Skin epidermis (tissue), 12 donors: ENCODE measurements at regions not wholly inside any gene's neighbourhood (a gene's known extent, or its start where the extent isn't known, plus 50 kb on each side); places are given as distances from the start of the nearest gene placed in this dataset.
"Not testable (repeated sequence)": the region's sequence is repeated elsewhere in the genome, so short reads cannot be mapped to it uniquely, and the experiment has no call there.

Source experiments
- H3K27ac ChIP-seq, 21 experiments: fragments of 200-600 bp; sonication (generic) in 11 of 21; one replicate each; pipeline ENCODE4 v1.5.0; 2020; ENCODE audit warnings: mild to moderate bottlenecking in 3 of 21, inconsistent platforms in 2 of 21, moderate library complexity in 2 of 21
- H3K4me3 ChIP-seq, 7 experiments: fragments of 200-600 bp; sonication (generic) in 2 of 7; one replicate each; pipeline ENCODE4 v1.5.0; 2020; ENCODE audit warnings: inconsistent platforms in 2 of 7, mild to moderate bottlenecking in 2 of 7, moderate library complexity in 1 of 7

DNA sequence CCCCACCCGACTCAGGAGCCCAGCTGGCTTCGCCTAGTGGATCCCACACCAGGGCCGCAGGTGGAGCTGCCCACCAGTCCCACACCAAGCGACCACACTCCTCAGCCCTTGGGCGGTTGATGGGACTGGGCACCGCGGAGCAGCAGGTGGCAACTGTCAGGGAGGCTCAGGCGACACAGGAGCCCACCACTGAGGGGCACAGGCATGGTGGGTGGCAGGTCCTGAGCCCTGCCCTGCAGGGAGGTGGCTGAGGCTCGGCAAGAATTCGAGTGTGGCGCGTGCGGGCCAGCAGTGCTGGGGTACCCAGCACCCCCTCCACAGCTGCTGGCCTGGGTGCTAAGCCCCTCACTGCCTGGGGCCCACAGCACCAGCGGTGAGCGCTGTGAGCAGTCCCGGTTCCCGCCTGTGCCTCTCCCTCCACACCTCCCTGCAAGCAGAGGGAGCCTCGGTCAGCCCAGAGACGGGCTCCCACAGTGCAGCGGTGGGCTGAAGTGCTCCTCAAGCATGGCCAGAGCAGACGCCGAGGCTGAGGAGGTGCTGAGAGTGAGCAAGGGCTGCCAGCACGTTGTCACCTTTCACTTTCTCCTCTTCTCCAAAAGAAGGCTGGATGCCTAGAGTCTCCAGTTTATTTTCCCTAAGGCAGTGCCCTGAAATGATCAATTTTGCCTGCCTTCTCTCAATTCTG lies 1440.7 kb upstream of the ZEB2 start:
- Histone ChIP-seq H3K4me3 (no peak overlapping the region), H3K27ac (no peak overlapping the region)

DNA sequence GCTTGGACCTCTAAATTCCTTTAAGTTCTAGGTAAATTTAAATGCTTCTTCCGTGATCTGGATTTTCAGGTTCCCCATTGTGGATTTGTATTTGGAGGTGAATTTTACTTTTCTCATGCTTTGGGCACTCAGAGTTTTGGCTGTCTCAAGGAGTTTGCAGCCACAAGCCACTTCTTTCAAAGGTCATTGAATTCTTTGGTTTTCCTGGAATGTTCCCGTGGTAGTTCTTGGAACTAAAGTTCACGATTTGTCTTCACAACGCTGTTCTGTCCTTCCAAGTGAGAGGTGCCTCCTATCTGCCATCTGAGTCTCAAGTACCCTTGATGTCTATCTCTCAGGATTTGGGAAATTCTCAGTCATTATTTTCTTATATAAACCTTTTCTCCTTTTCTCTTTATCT lies 1438.7 kb upstream of the ZEB2 start:
- H3K4me3 ChIP-seq: no peak overlapping the region

GRCh38 chr2:145957929-145958328 lies 1438.0 kb upstream of the ZEB2 start:
- H3K4me3 ChIP-seq: no peak overlapping the region
- H3K27ac ChIP-seq: no peak overlapping the region

More for the DNA sequence above, 1438.7 kb upstream of the ZEB2 start:
- H3K27ac ChIP-seq: no peak overlapping the region

DNA sequence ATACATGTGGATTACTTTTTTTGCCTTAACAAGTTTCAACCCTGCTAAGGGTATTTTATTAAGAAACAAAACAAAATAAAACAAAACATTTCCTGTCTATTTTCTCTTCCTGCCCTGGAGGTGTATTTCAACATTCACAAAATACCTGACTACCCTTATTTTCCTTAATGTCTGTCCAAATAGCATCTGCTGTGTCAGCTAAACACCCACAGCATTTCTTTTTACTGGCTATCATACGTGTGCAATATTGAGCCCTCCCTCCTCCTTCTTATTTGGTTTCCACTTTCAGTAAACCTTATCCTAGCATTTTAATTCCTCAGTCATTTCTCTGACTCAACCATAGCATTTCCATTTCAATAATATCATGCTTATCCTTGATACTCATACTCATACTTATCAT lies 1420.0 kb upstream of the ZEB2 start:
- H3K27ac ChIP-seq: no peak overlapping the region
- no peak overlapping the region for H3K4me3 ChIP-seq

DNA sequence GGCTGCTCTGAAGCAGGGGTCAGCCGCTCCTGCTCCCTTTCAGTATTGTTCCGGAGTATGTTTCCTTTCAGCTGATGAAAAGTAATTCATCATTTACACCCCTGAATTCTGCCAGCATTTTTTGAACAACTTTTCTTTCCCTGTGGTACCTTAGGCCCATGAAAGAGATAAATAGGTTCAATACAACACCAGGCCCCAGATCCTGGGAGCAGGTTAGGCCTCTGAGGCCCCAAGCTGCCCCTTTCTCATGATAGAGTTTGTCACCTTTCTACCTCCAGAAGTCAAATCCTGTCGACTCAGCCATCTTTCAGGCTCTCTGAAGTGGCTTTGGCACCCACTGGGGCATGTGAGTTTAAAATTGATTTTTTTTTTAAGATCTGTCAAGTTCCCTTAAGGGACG lies 1415.1 kb upstream of the ZEB2 start:
- no peak overlapping the region for H3K4me3 ChIP-seq
- no peak overlapping the region for H3K27ac ChIP-seq

GRCh38 chr2:145931781-145932395 lies 1412.0 kb upstream of the ZEB2 start:
- Histone ChIP-seq H3K4me3 (no peak overlapping the region), H3K27ac (no peak overlapping the region)

- Histone ChIP-seq H3K27ac (no peak overlapping the region), H3K4me3 (no peak overlapping the region)
Observed at GRCh38 chr2:145930318-145930717, 1410.4 kb upstream of the ZEB2 start.

- no peak overlapping the region for H3K4me3 ChIP-seq
- no peak overlapping the region for H3K27ac ChIP-seq
Observed at GRCh38 chr2:145927131-145927950, 1407.4 kb upstream of the ZEB2 start.

DNA sequence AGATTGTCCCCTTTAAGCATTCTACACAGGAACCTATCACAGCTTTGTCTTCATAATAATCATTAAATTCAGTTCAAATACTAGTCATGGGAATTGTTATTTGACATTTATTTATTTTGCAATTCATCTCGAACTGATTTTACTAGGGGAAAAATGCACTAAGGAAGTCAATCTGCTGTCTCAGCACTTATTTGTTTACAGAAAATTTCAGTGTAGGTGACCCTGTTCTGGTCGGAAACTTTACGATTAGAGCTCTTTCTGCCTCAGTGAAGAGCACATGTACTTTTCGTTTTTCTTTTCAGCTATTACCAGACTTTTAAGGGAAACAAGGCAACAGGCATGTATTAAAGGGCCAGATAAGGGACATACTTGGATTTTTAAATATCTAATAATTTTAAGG lies 1405.7 kb upstream of the ZEB2 start:
- no peak overlapping the region for H3K4me3 ChIP-seq
- H3K27ac ChIP-seq: no peak overlapping the region

- Histone ChIP-seq H3K4me3 (no peak overlapping the region), H3K27ac (peak overlapping the region in 2 of 21 experiments; percentile 8 to 32)
Observed at GRCh38 chr2:145919477-145919876, 1399.6 kb upstream of the ZEB2 start.

GRCh38 chr2:145918951-145919350 lies 1399.0 kb upstream of the ZEB2 start:
- Histone ChIP-seq H3K27ac (peak overlapping the region in 2 of 21 experiments; percentile 8 to 32), H3K4me3 (no peak overlapping the region)

- no peak overlapping the region for H3K27ac ChIP-seq
- H3K4me3 ChIP-seq: no peak overlapping the region
Observed at GRCh38 chr2:145916799-145917198, 1396.9 kb upstream of the ZEB2 start.

DNA sequence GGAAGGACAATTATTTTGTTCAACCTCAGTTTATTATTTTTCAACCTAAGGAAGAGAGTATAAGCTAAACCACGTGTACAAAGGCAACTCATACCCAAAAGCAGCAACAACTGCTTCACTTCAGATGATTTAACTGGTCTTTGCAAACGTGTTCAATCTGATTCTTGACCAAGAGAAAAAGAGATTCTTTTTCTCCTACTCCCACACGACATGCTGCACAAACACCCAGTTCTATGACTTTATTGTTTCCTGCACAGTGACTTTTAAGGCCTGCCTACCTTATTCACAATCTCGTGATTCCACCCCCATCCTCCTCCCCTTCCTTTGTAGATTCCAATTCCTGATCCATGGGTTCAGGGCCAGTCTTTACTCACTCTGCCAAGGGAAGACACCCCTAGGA lies 1394.8 kb upstream of the ZEB2 start:
- H3K4me3 ChIP-seq: no peak overlapping the region

DNA sequence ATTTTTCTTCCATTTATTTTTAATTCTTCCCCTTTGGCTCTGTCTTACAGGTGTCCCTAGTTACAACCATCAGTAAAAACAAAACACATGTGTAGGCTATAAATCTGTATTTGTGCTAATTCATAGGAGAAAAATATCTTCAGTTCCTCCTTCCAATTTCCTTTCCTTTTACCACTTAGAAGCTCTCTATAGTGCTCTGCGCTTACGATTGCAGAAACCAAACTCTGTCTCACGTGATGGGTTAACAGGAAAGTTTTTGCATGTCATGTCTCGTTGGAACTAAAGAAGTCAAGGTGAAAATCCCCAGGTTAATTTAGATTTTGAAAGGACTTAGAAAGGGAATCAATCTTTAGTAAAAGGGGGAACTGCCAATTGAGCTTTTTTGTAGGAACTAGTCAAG lies 1390.5 kb upstream of the ZEB2 start:
- Histone ChIP-seq H3K27ac (no peak overlapping the region), H3K4me3 (no peak overlapping the region)

More for the DNA sequence above, 1394.8 kb upstream of the ZEB2 start:
- H3K27ac ChIP-seq: no peak overlapping the region

DNA sequence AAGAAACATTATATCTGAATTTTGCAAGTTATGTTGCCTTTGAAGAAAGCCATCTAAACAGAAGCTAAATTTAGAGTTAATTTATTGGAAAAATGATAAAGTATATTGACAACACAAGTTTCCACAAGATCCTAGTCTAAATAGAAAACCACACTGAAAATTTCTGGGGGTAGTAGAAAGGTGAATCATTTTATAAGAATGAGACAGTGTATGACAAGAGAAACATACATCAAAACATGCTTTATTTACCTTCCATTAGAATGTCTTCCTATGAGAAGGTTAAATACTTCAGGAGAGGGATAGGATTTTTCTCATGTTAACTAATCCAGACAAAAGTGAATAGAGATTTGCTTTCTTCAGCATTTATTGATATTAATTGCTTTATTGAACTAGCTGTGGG lies 1389.8 kb upstream of the ZEB2 start:
- H3K4me3 ChIP-seq: no peak overlapping the region
- H3K27ac ChIP-seq: no peak overlapping the region

- no peak overlapping the region for H3K4me3 ChIP-seq
Observed at GRCh38 chr2:145909175-145909755, 1389.3 kb upstream of the ZEB2 start.

DNA sequence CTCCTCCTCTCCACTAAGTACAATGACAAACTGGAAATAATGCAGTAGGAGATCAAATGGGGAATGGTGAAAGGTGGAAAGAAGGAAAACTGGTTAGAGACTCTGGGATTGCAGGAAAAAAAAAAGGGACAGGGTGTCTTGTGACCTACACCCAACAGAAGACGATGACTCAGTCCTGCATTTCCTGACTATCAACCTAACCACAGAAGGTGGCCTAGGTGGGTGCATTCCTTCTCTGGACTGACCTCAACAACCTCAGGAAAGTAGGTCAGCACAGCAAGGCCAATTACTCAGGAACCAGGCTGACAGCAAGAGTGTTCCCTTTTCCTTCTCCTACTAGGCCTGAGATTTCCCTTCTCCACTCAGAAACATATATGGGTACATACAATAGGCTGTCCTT lies 1386.4 kb upstream of the ZEB2 start:
- Histone ChIP-seq H3K4me3 (no peak overlapping the region), H3K27ac (no peak overlapping the region)

More at GRCh38 chr2:145909175-145909755, 1389.3 kb upstream of the ZEB2 start:
- no peak overlapping the region for H3K27ac ChIP-seq

DNA sequence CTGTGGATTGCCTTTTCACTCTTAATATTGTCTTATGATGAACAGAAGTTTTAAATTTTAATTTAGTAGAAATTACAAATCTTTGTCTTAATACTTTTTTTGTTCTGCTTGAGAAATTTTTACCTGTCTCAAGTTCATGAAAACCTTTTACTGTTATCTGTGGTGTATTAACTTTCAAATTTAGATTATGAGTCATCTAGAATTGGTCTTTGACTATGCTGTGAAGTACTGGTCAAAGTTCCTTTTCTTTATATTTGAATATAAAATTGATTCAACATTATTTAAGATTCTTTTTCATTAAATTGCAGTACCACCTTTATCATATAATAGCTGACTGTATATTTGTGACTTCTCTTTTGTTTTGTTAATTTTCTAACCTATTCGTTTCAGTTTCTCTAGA lies 1385.5 kb upstream of the ZEB2 start:
- Histone ChIP-seq H3K4me3 (no peak overlapping the region), H3K27ac (no peak overlapping the region)

DNA sequence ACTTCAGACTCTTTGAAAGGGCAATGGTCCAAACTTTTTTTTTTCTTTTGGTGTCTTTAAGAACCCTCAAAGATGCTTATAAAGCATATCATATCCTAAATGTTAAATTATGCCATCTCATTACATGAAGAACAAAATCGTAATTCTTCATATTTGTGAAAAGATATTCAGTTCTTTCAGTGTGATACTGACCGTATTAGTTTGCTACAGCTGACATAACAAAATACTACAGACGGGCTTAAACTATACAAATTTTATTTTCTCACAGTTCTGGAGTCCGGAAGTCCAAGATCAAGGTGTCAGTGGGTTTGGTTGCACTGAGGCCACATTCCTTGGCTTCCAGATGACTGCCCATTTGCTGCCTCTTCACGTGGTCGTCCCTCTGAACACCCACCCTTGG lies 1377.2 kb upstream of the ZEB2 start:
- Histone ChIP-seq H3K4me3 (no peak overlapping the region), H3K27ac (no peak overlapping the region)

DNA sequence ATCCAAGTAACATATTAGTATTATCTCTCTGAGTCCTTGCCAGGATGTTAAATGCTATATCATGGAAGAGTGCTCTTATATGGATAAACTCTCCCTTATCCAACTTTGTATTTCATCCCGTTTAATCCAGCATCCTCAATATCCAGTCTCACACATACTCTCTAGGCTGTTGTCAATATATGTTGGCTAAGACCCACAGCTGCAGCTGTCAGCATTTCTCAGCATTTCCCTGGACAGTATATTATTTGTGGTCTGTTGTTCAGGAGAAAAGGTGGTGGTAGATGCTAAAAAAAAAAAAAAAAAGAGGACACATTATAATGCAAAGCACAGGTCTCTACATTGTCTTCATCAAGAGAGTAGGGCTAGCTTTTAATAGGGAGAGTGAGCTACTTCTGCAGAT lies 1368.0 kb upstream of the ZEB2 start:
- Histone ChIP-seq H3K4me3 (no peak overlapping the region), H3K27ac (no peak overlapping the region)

DNA sequence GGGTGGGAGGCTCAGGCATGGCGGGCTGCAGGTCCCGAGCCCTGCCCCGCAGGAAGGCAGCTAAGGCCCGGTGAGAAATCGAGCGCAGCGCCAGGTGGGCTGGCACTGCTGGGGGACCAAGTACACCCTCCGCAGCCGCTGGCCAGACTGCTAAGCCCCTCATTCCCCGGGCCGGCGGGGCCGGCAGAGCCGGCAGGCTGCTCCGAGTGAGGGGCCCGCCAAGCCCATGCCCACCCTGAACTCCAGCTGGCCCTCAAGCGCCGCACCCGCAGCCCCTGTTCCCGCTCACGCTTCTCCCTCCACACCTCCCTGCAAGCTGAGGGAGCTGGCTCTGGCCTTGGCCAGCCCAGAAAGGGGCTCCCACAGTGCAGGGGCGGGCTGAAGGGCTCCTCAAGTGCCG lies 1361.1 kb upstream of the ZEB2 start:
- H3K4me3 ChIP-seq, H3K27ac ChIP-seq: not testable (repeated sequence)
